Tibial artery (tissue), 4 donors: ENCODE measurements at regions not wholly inside any gene's neighbourhood (a gene's known extent, or its start where the extent isn't known, plus 50 kb on each side); places are given as distances from the start of the nearest gene placed in this dataset.
A peak's percentile ranks its signal among the peaks of the same experiment; 100 is the strongest.
"Not testable (repeated sequence)": the region's sequence is repeated elsewhere in the genome, so short reads cannot be mapped to it uniquely, and the experiment has no call there.

Experiments
- DNase-seq, 2 donors: peaks; one replicate each; pipeline ENCODE4 v3.0.0-alpha.2; 2019
- H3K27ac ChIP-seq, 2 donors: fragments of 200-600 bp; sonication (generic) in 1 of 2; 1 replicate in 1 of 2; 2 replicates in 1 of 2; pipeline ENCODE4 v1.5.1; 2018 to 2019; ENCODE audit warnings: mild to moderate bottlenecking in 1 of 2
- H3K27me3 ChIP-seq, 2 donors: fragments of 200-600 bp; sonication (generic) in 1 of 2; one replicate each; pipeline versions ENCODE4 v1.5.1 to v1.6.0; 2016 to 2019
- H3K36me3 ChIP-seq, 3 donors: fragments of 200-600 bp; sonication (generic) in 2 of 3; one replicate each; pipeline ENCODE4 v1.5.1; 2016 to 2019; ENCODE audit warnings: mild to moderate bottlenecking in 2 of 3
- H3K4me1 ChIP-seq, 4 donors: fragments of 200-600 bp; sonication (generic) in 2 of 4; 1 replicate in 3 of 4; 2 replicates in 1 of 4; pipeline ENCODE4 v1.5.1; 2016 to 2019
- H3K4me3 ChIP-seq, 2 donors: fragments of 200-600 bp; sonication (generic) in 1 of 2; 1 replicate in 1 of 2; 2 replicates in 1 of 2; pipeline ENCODE4 v1.5.1; 2018 to 2019; ENCODE audit warnings: mild to moderate bottlenecking in 2 of 2
- H3K9me3 ChIP-seq, 3 donors: fragments of 200-600 bp; sonication (generic) in 1 of 3; one replicate each; pipeline ENCODE4 v1.5.1; 2016 to 2019
- CTCF ChIP-seq, 2 experiments: fragments of 200-600 bp in 1 of 2; fragments of 450-650 bp in 1 of 2; IDR thresholded peaks; one replicate each; pipeline ENCODE4 v1.5.1; 2017 to 2019; ENCODE audit warnings: antibody characterized with exemption in 2 of 2, mild to moderate bottlenecking in 1 of 2, moderate library complexity in 1 of 2
- intact Hi-C: fragments of 100-400 bp; cut with DNase I; formaldehyde crosslinking; loops from one replicate; pipeline ENCODE4 v1.15.0; 2023; ENCODE audit warnings: low total_unique reads

DNA sequence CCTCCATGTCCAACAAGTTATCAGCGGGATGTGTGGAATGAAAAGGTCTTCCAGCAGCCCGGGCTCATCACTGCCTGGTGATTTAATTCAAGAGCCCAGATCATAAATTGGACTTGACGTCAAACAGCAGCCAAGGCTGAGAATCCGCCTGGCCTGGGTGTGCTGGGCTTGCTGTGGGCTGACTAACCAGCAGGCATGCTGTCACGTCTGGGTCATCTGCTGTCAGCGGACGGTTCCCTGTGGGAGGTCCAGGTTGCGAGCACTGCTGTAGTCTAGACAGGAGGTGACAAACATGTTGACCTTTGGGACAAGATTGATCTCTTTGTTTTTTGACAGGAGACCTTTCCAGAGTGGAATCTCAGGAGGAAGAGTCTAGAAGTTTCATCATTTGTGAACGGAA lies 289.7 kb downstream of the OSTF1 start:
- no peak for TF ChIP-seq CTCF (IDR thresholded peaks at IDR 0.05)
- Histone ChIP-seq H3K27me3 (no peaks in the 10 kb centered on the region), H3K4me3 (no peak overlapping the region), H3K36me3 (no peaks in the 10 kb centered on the region), H3K27ac (peak overlapping the region in 1 of 2 donors; percentile 11), H3K9me3 (no peaks in the 10 kb centered on the region), H3K4me1 (peaks cover 0 to 8% (median 0%) of the 10 kb centered on the region in 4 donors)
- DNase-seq, result peak; percentile 89
- intact Hi-C loops, result no loop called here

- Histone ChIP-seq H3K27ac (peak overlapping the region in 1 of 2 donors; percentile 50), H3K27me3 (no peaks in the 10 kb centered on the region), H3K36me3 (no peaks in the 10 kb centered on the region), H3K9me3 (no peaks in the 10 kb centered on the region), H3K4me3 (no peak overlapping the region), H3K4me1 (peaks cover 0 to 8% (median 0%) of the 10 kb centered on the region in 4 donors)
- DNase-seq, result no peak
- no peak for TF ChIP-seq CTCF (IDR thresholded peaks at IDR 0.05)
- intact Hi-C loops, result no loop called here
Measured at GRCh38 chr9:75378926-75379325, 290.6 kb downstream of the OSTF1 start.

- intact Hi-C loops, result no loop called here
- Histone ChIP-seq H3K4me1 (peaks cover 0 to 13% (median 0%) of the 10 kb centered on the region in 4 donors), H3K27ac (no peak overlapping the region), H3K4me3 (no peak overlapping the region), H3K27me3 (no peaks in the 10 kb centered on the region), H3K9me3 (peaks cover 0 to 20% (median 0%) of the 10 kb centered on the region in 3 donors), H3K36me3 (no peaks in the 10 kb centered on the region)
- no peak for TF ChIP-seq CTCF (IDR thresholded peaks at IDR 0.05)
- DNase-seq, result no peak
Measured at GRCh38 chr9:75382126-75382525, 293.8 kb downstream of the OSTF1 start.

- H3K36me3 ChIP-seq, H3K27ac ChIP-seq, DNase-seq, H3K27me3 ChIP-seq, H3K4me3 ChIP-seq, intact Hi-C loops: not testable (repeated sequence)
- peaks cover 0 to 20% (median 0%) of the 10 kb centered on the region in 3 donors for H3K9me3 ChIP-seq
- H3K4me1 ChIP-seq, result peaks cover 0 to 15% (median under 1%) of the 10 kb centered on the region in 4 donors
Measured at GRCh38 chr9:75383420-75384034, 295.2 kb downstream of the OSTF1 start.

DNA sequence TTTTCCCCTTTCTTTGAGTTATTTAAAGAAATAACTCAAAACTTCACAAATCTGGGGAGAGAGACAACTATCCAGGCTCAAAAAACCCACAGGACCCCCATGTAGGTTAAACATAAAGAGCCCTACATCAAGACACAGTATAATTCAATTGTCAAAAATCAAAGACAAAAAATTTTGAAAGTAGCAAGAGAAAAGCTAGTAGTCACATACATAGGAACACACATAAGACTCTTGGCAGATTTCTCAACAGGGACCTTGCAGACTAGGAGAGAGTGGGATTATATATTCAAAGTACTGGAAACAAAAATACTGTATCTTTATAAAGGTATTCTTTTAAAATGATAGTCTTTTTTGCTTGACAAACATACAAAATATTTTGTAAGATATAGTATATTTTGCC lies 296.9 kb downstream of the OSTF1 start:
- Histone ChIP-seq H3K27me3 (no peaks in the 10 kb centered on the region), H3K9me3 (peaks cover 0 to 20% (median 0%) of the 10 kb centered on the region in 3 donors), H3K27ac (no peak overlapping the region), H3K36me3 (no peaks in the 10 kb centered on the region), H3K4me3 (no peak overlapping the region), H3K4me1 (peaks cover 0 to 28% (median 12%) of the 10 kb centered on the region in 4 donors)
- TF ChIP-seq CTCF (IDR thresholded peaks at IDR 0.05), result no peak
- intact Hi-C loops, result no loop called here
- no peak for DNase-seq

GRCh38 chr9:75389101-75389500 lies 300.8 kb downstream of the OSTF1 start:
- Histone ChIP-seq H3K36me3 (no peaks in the 10 kb centered on the region), H3K27me3 (no peaks in the 10 kb centered on the region), H3K9me3 (peaks cover 0 to 20% (median 0%) of the 10 kb centered on the region in 3 donors), H3K4me3 (no peak overlapping the region), H3K4me1 (peaks cover 0 to 28% (median 12%) of the 10 kb centered on the region in 4 donors), H3K27ac (peak overlapping the region; percentile 3 to 40)
- TF ChIP-seq CTCF (IDR thresholded peaks at IDR 0.05), result no peak
- intact Hi-C loops, result no loop called here
- no peak for DNase-seq
